Stimulated activated naive B cell treated with anti-CD40 and anti-IgM and Interleukin-4, amounts not matched to agents 10 μg/mL and 1 μg/mL and 100 μg/mL, for 72 hours (primary cell): ENCODE measurements at regions not wholly inside any gene's neighbourhood (a gene's known extent, or its start where the extent isn't known, plus 50 kb on each side); places are given as distances from the start of the nearest gene placed in this dataset.
A peak's percentile ranks its signal among the peaks of the same experiment; 100 is the strongest.

Source experiments
- ATAC-seq, 2 donors: fragments of 150-1000 bp; cut with Tn5 transposase; replicated peaks; 2 replicates each; pipeline ENCODE4 v1.10.0; 2021; ENCODE audit warnings: moderate library complexity in 1 of 2
- DNase-seq: peaks from one replicate; pipeline ENCODE4 v3.0.0; 2021
- H3K27ac Mint-ChIP-seq: one replicate; pipeline ENCODE4 v1.8.0; 2022; ENCODE audit warnings: mild to moderate bottlenecking, mixed read lengths
- H3K27me3 Mint-ChIP-seq, 2 donors: one replicate each; pipeline ENCODE4 v1.8.0; 2022; ENCODE audit warnings: mixed read lengths in 2 of 2
- H3K36me3 Mint-ChIP-seq, 2 donors: one replicate each; pipeline ENCODE4 v1.8.0; 2022; ENCODE audit warnings: mixed read lengths in 2 of 2, mild to moderate bottlenecking in 1 of 2
- H3K4me1 Mint-ChIP-seq, 2 donors: one replicate each; pipeline ENCODE4 v1.8.0; 2022; ENCODE audit warnings: mixed read lengths in 2 of 2, mild to moderate bottlenecking in 1 of 2
- H3K4me3 Mint-ChIP-seq, 2 donors: one replicate each; pipeline ENCODE4 v1.8.0; 2022; ENCODE audit warnings: mild to moderate bottlenecking in 2 of 2, mixed read lengths in 2 of 2, moderate library complexity in 1 of 2
- H3K9me3 Mint-ChIP-seq, 2 donors: one replicate each; pipeline ENCODE4 v1.8.0; 2022; ENCODE audit warnings: mixed read lengths in 2 of 2, mild to moderate bottlenecking in 1 of 2

DNA sequence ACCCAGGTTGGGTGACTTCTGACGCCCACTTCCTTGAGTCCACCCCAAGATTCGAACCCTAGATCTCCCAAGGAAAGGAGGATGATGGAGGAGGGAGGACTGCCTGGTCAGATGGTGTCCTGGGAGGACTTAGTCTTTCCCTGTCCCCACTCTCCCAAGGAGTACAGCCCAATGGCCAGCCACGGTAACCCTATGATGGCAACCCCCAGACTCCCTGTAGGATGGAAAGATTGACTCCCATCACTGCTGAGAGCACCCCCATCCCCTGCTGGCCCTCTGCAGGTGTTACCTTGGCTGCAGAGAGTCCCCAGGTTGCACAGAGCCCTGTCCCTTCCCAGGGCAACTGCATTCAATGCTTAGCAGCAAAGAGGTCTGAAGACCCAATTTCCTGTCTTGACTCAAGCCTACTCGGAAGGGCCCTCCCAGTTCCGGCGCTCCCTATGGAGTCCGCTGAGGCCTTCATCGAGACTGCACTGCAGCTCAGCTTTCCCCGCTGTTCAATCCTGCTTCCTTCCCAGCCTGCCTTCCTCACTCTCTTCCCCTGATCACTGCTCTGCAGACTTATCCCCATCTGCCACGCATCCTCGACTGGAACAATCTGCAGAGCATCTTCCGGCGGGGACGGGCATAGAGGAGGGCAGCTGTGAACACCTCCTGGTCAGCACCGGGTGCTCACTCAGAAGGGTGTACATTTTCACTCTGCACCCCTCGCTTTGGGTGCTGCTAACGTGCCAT is 50.8 kb upstream of the OCM2 start:
- no peak for ATAC-seq
- H3K9me3 Mint-ChIP-seq: no peaks in the 10 kb centered on the region
- H3K4me1 Mint-ChIP-seq: no peaks in the 10 kb centered on the region
- no peaks in the 10 kb centered on the region for H3K36me3 Mint-ChIP-seq
- DNase-seq: no peak
- H3K27ac Mint-ChIP-seq: no peak overlapping the region
- no peak overlapping the region for H3K4me3 Mint-ChIP-seq
- H3K27me3 Mint-ChIP-seq: peaks cover 32 to 44% of the 10 kb centered on the region in 2 donors

DNA sequence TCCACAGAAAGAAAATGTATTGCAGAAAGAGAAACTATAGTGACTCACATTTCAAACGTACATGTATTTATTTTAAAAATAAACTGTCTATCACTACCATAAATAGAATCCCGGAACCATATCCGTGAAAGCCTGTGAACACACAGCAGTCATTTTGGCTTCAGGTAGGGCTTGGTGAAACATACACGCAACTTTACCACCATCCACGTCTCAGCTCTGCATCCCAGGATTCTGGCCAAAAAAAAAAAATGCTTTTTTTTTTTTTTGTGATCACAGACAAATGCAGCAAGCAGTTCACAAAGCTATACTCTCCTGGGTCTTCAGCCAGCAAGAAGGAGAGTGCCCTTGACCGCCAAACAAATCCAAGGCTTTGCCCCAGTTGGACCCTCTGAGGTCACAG is 56.8 kb upstream of the OCM2 start:
- ATAC-seq: no peak
- H3K27ac Mint-ChIP-seq: no peak overlapping the region
- no peak overlapping the region for H3K4me3 Mint-ChIP-seq
- H3K9me3 Mint-ChIP-seq: no peaks in the 10 kb centered on the region
- DNase-seq: no peak
- H3K4me1 Mint-ChIP-seq: peaks cover 3 to 9% of the 10 kb centered on the region in 2 donors
- H3K36me3 Mint-ChIP-seq: no peaks in the 10 kb centered on the region
- peaks cover 25 to 47% of the 10 kb centered on the region in 2 donors for H3K27me3 Mint-ChIP-seq

DNA sequence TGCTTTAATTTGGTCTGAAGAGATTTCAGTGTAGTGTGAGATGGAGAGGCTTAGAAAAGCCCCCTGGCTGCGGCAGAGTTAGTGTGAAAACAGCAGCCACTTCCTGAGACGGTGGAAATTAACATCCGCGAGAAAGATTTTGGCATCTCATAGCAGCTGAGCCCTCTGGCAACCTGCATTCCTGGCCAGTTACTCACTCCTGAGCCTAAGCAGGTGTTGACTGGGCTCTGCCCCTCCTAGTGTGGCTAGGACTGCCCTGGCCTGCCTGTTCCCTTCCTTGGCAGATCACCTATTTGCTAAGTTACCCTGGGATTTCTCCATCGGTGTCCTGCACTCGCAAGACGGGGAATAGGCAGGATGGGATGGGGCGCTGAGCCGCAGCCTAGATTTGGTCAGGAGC is 57.6 kb upstream of the LMTK2 start:
- ATAC-seq: no peak
- H3K36me3 Mint-ChIP-seq: no peaks in the 10 kb centered on the region
- H3K4me3 Mint-ChIP-seq: no peak overlapping the region
- peaks cover 3 to 10% of the 10 kb centered on the region in 2 donors for H3K4me1 Mint-ChIP-seq
- no peak for DNase-seq
- no peak overlapping the region for H3K27ac Mint-ChIP-seq
- H3K9me3 Mint-ChIP-seq: no peaks in the 10 kb centered on the region
- H3K27me3 Mint-ChIP-seq: peaks cover 29 to 58% of the 10 kb centered on the region in 2 donors

GRCh38 chr7:98051118-98051744 is 55.4 kb upstream of the LMTK2 start:
- peak; percentile 15 for DNase-seq
- Mint-ChIP-seq H3K27ac (no peak overlapping the region), H3K36me3 (no peaks in the 10 kb centered on the region), H3K27me3 (peaks cover 27 to 56% of the 10 kb centered on the region in 2 donors), H3K4me1 (peaks cover 3 to 10% of the 10 kb centered on the region in 2 donors), H3K4me3 (peak overlapping the region in 1 of 2 donors; percentile 6), H3K9me3 (no peaks in the 10 kb centered on the region)
- peak; percentile 64 to 70 for ATAC-seq

DNA sequence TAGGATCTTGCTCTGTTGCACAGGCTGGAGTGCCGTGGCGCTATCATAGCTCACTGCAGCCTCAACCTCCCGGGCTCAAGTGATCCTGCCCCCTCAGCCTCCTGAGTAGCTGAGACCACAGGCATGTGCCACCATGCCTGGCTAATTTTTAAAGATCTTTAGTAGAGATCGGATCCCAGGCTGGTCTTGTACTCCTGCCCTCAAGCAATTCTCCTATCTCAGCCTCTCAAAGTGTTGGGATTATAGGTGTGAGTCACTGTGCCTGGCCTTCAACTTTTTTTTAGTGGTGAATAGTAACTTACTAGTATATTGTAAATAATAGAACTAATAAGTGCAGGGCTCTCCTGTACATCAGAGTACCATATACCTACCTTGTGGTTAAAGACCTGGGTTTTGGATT is 52.1 kb upstream of the LMTK2 start:
- peaks cover 0 to 2% of the 10 kb centered on the region in 2 donors for H3K9me3 Mint-ChIP-seq
- no peaks in the 10 kb centered on the region for H3K36me3 Mint-ChIP-seq
- ATAC-seq (no peak), DNase-seq (no peak)
- peaks cover 3 to 10% of the 10 kb centered on the region in 2 donors for H3K4me1 Mint-ChIP-seq
- H3K27ac Mint-ChIP-seq: no peak overlapping the region
- peaks cover 42 to 70% of the 10 kb centered on the region in 2 donors for H3K27me3 Mint-ChIP-seq
- H3K4me3 Mint-ChIP-seq: no peak overlapping the region

DNA sequence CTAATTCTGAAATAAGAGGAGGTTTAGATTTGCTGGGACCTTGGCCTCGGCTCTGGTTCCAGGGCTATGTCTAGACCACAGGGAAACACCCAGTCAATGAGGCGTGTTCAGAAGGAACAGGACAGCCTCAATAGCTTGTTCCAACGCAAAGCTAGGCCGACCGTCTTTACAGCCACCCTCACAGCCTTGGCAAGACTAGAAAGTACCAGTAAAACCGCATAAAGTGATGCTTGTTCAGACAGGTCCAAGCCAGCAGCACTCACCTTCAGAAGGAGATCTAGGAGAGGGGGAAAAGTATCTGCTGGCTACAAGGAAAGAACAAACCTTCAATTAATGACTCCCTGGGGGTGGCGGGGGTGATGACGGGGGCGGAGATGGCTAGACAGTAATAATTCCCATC is 50.1 kb upstream of the LMTK2 start:
- no peak overlapping the region for H3K4me3 Mint-ChIP-seq
- no peak overlapping the region for H3K27ac Mint-ChIP-seq
- DNase-seq (no peak), ATAC-seq (no peak)
- peaks cover 0 to 2% of the 10 kb centered on the region in 2 donors for H3K9me3 Mint-ChIP-seq
- peaks cover 0 to 3% of the 10 kb centered on the region in 2 donors for H3K4me1 Mint-ChIP-seq
- H3K27me3 Mint-ChIP-seq: peaks cover 34 to 62% of the 10 kb centered on the region in 2 donors
- no peaks in the 10 kb centered on the region for H3K36me3 Mint-ChIP-seq
